CD14-positive monocyte (primary cell): ENCODE measurements at regions not wholly inside any gene's neighbourhood (a gene's known extent, or its start where the extent isn't known, plus 50 kb on each side); places are given as distances from the start of the nearest gene placed in this dataset.

ENCODE experiments used
- DNase-seq, 3 donors: peaks; one replicate each; pipeline ENCODE4 v3.0.0-alpha.2; 2011 to 2022
- H2AFZ ChIP-seq: 2 replicates; pipeline ENCODE4 v1.6.0; 2012; ENCODE audit warnings: mild to moderate bottlenecking, low read depth, low read length, inconsistent platforms; ENCODE audit not compliant: insufficient read depth, poor library complexity, severe bottlenecking
- H3K27ac ChIP-seq, 2 donors: 1 replicate in 1 of 2; 2 replicates in 1 of 2; pipeline ENCODE4 v1.5.1; 2012 to 2013; ENCODE audit warnings: low read length in 2 of 2, control low read depth in 1 of 2, inconsistent platforms in 1 of 2, low read depth in 1 of 2, mild to moderate bottlenecking in 1 of 2
- H3K27me3 ChIP-seq, 2 donors: one replicate each; pipeline versions ENCODE4 v1.6.0 to v1.6.1; 2011 to 2013; ENCODE audit warnings: low read length in 2 of 2; ENCODE audit not compliant: control insufficient read depth in 2 of 2, insufficient read depth in 2 of 2
- H3K36me3 ChIP-seq, 2 donors: replicated peaks in 1 of 2; 1 replicate in 1 of 2; 2 replicates in 1 of 2; pipeline versions ENCODE4 v1.5.1 to v1.6.1; 2012 to 2013; ENCODE audit warnings: low read length in 2 of 2, control low read depth in 1 of 2, inconsistent platforms in 1 of 2, mild to moderate bottlenecking in 1 of 2; ENCODE audit not compliant: insufficient read depth in 2 of 2, control insufficient read depth in 1 of 2
- H3K4me1 ChIP-seq, 2 donors: 1 replicate in 1 of 2; 2 replicates in 1 of 2; pipeline versions ENCODE4 v1.5.1 to v1.6.1; 2012 to 2013; ENCODE audit warnings: low read length in 2 of 2, control low read depth in 1 of 2, inconsistent platforms in 1 of 2, mild to moderate bottlenecking in 1 of 2, moderate library complexity in 1 of 2; ENCODE audit not compliant: insufficient read depth in 2 of 2, control insufficient read depth in 1 of 2
- H3K4me2 ChIP-seq: replicated peaks from 2 replicates; pipeline ENCODE3; 2012; ENCODE audit warnings: low read length, moderate library complexity, mild to moderate bottlenecking; ENCODE audit not compliant: poor library complexity, severe bottlenecking; ENCODE audit errors: extremely low read depth
- H3K4me3 ChIP-seq, 3 experiments: fragments of 200-600 bp in 1 of 3; sonication (generic) in 1 of 3; replicated peaks in 1 of 3; 1 replicate in 2 of 3; 2 replicates in 1 of 3; pipeline ENCODE4 v1.5.1; 2011 to 2013; ENCODE audit warnings: low read length in 3 of 3, mild to moderate bottlenecking in 3 of 3, control low read depth in 2 of 3, low read depth in 2 of 3, inconsistent platforms in 1 of 3, moderate library complexity in 1 of 3
- H3K79me2 ChIP-seq: 2 replicates; pipeline ENCODE4 v1.6.0; 2012; ENCODE audit warnings: mild to moderate bottlenecking, control low read depth, inconsistent platforms, low read length, moderate library complexity; ENCODE audit not compliant: insufficient read depth
- H3K9ac ChIP-seq: 2 replicates; pipeline ENCODE4 v1.6.0; 2017; ENCODE audit warnings: low read length, mild to moderate bottlenecking; ENCODE audit not compliant: insufficient read depth, poor library complexity, severe bottlenecking
- H3K9me3 ChIP-seq, 2 donors: replicated peaks in 1 of 2; 1 replicate in 1 of 2; 2 replicates in 1 of 2; pipeline versions ENCODE4 v1.5.1 to v1.6.1; 2012 to 2013; ENCODE audit warnings: low read length in 2 of 2, control low read depth in 1 of 2; ENCODE audit not compliant: control insufficient read depth in 1 of 2, insufficient read depth in 1 of 2
- H4K20me1 ChIP-seq: 2 replicates; pipeline ENCODE4 v1.6.0; 2012; ENCODE audit warnings: mild to moderate bottlenecking, low read length, control low read depth, moderate library complexity; ENCODE audit not compliant: insufficient read depth
- H3K27ac Mint-ChIP-seq, 7 donors: one replicate each; pipeline ENCODE4 v1.8.0; 2020; ENCODE audit warnings: mild to moderate bottlenecking in 7 of 7, mixed read lengths in 7 of 7, moderate library complexity in 6 of 7, inconsistent platforms in 2 of 7
- H3K27me3 Mint-ChIP-seq, 3 donors: one replicate each; pipeline ENCODE4 v1.8.0; 2021 to 2022; ENCODE audit warnings: low read depth in 3 of 3, mild to moderate bottlenecking in 3 of 3, mixed read lengths in 3 of 3, moderate library complexity in 3 of 3, inconsistent platforms in 1 of 3
- H3K36me3 Mint-ChIP-seq, 2 donors: one replicate each; pipeline ENCODE4 v1.8.0; 2020; ENCODE audit warnings: mixed read lengths in 2 of 2, inconsistent platforms in 1 of 2, mild to moderate bottlenecking in 1 of 2
- H3K4me1 Mint-ChIP-seq: one replicate; pipeline ENCODE4 v1.8.0; 2020; ENCODE audit warnings: mild to moderate bottlenecking, mixed read lengths
- H3K4me3 Mint-ChIP-seq, 2 donors: one replicate each; pipeline ENCODE4 v1.8.0; 2020; ENCODE audit warnings: mild to moderate bottlenecking in 2 of 2, mixed read lengths in 2 of 2, moderate library complexity in 1 of 2
- H3K9me3 Mint-ChIP-seq, 7 donors: one replicate each; pipeline ENCODE4 v1.8.0; 2020 to 2022; ENCODE audit warnings: mixed read lengths in 7 of 7, mild to moderate bottlenecking in 6 of 7, moderate library complexity in 6 of 7, inconsistent platforms in 2 of 7
- WGBS: methylation state at CpG from one replicate; pipeline ENCODE4 v1.1.5; 2013; ENCODE audit warnings: missing lambda C conversion rate; ENCODE audit not compliant: insufficient coverage; 5-methylcytosine and 5-hydroxymethylcytosine counted together
- intact Hi-C, 2 donors: fragments of 100-400 bp; cut with micrococcal nuclease; formaldehyde crosslinking; loops; one replicate each; pipeline versions ENCODE4 v1.15.0 to v1.15.1; 2023
- TF ChIP-seq, protein P1 (sequence below): fragments of 200-600 bp; IDR thresholded peaks from one replicate; pipeline ENCODE4 v1.8.0; 2022; ENCODE audit warnings: antibody characterized with exemption, mild to moderate bottlenecking

DNA sequence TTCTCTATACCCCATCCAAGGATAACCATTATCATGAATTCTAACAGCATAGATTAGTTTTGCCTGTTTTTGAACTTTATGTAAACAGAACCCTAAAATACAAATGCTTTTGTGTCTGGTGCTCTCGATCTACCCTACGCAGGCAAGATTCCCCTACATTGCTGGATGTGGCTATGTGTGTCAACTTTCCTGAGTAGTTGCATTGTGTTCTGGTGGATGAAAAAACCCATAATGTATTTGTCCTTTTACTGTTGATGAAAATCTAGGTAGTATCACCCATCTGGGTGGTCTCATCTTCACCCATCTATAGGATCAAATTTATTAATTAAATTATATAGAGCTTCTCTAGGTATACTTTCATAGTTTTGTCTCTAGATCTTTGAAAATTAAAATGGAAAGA, 211.7 kb downstream of the ANKRD60 start:
- no peak overlapping the region for H3K27ac Mint-ChIP-seq
- WGBS = no CpG with 5 or more reads among the region's 2 CpGs
- H3K36me3 ChIP-seq = no peaks in the 10 kb centered on the region
- no peaks in the 10 kb centered on the region for H3K4me1 ChIP-seq
- H3K4me3 ChIP-seq = no peak overlapping the region
- intact Hi-C loops = no loop called here
- no peak overlapping the region for H3K27ac ChIP-seq
- H3K27me3 ChIP-seq = no peaks in the 10 kb centered on the region
- no peak overlapping the region for H3K4me2 ChIP-seq
- H3K4me1 Mint-ChIP-seq = no peaks in the 10 kb centered on the region
- H3K9ac ChIP-seq = no peak overlapping the region
- peaks cover 0 to 2% (median 0%) of the 10 kb centered on the region in 7 donors for H3K9me3 Mint-ChIP-seq
- TF ChIP-seq, protein P1, sequence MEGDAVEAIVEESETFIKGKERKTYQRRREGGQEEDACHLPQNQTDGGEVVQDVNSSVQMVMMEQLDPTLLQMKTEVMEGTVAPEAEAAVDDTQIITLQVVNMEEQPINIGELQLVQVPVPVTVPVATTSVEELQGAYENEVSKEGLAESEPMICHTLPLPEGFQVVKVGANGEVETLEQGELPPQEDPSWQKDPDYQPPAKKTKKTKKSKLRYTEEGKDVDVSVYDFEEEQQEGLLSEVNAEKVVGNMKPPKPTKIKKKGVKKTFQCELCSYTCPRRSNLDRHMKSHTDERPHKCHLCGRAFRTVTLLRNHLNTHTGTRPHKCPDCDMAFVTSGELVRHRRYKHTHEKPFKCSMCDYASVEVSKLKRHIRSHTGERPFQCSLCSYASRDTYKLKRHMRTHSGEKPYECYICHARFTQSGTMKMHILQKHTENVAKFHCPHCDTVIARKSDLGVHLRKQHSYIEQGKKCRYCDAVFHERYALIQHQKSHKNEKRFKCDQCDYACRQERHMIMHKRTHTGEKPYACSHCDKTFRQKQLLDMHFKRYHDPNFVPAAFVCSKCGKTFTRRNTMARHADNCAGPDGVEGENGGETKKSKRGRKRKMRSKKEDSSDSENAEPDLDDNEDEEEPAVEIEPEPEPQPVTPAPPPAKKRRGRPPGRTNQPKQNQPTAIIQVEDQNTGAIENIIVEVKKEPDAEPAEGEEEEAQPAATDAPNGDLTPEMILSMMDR = no peak
- no peaks in the 10 kb centered on the region for H3K79me2 ChIP-seq
- H2AFZ ChIP-seq = no peak overlapping the region
- no peak overlapping the region for H3K4me3 Mint-ChIP-seq
- no peak for DNase-seq
- no peaks in the 10 kb centered on the region for H3K36me3 Mint-ChIP-seq
- no peaks in the 10 kb centered on the region for H4K20me1 ChIP-seq
- H3K27me3 Mint-ChIP-seq = peaks cover 3 to 15% (median 7%) of the 10 kb centered on the region in 3 donors
- H3K9me3 ChIP-seq = no peaks in the 10 kb centered on the region

DNA sequence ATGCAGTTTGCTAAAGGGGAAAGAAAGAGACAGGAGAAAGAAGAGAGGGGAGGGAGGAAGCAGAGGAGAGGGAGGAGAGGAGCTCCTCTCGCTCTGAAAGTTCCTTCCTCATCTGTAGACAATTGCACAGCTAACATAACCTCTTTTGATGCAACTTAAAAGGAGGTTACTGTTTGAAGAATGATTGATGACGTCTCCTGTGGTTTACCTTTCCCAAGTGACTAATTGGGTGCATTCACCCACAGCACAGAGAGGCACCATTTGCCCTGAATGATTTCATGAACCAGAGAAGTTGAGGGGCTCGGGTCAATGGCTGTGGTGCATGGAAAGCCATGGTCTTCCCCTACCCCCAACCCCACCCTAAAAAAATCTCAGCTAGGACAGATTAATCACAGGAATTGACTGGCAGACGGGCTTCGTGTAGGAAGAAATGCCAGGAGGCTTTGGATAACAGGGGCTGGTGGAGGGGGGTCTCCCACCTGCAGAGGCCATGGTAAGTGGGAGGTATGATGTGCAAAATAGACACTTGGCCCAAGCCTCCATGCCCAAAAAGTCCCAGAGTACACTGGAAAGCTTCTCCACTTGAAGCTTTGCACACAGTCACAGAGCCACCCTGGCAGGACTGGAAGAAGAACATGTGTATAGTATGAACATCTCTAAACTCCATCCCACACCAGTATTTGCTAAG, 213.7 kb downstream of the ANKRD60 start:
- intact Hi-C loops = no loop called here
- WGBS = no CpG with 5 or more reads among the region's 5 CpGs

More for the DNA sequence above, 213.7 kb downstream of the ANKRD60 start:
- Histone ChIP-seq H3K4me2 (no peak overlapping the region), H3K27ac (no peak overlapping the region), H3K9me3 (no peaks in the 10 kb centered on the region), H3K9ac (no peak overlapping the region), H2AFZ (no peak overlapping the region), H3K4me1 (no peaks in the 10 kb centered on the region), H3K79me2 (no peaks in the 10 kb centered on the region), H4K20me1 (no peaks in the 10 kb centered on the region), H3K36me3 (no peaks in the 10 kb centered on the region), H3K4me3 (no peak overlapping the region), H3K27me3 (no peaks in the 10 kb centered on the region)
- DNase-seq = no peak
- Mint-ChIP-seq H3K36me3 (no peaks in the 10 kb centered on the region), H3K4me3 (no peak overlapping the region), H3K27ac (no peak overlapping the region), H3K27me3 (peaks cover 2 to 12% (median 4%) of the 10 kb centered on the region in 3 donors), H3K4me1 (no peaks in the 10 kb centered on the region), H3K9me3 (peaks cover 0 to 2% (median 0%) of the 10 kb centered on the region in 7 donors)
- TF ChIP-seq, protein P1 = no peak
